ENCODE measurements at regions not wholly inside any gene's neighbourhood (a gene's known extent, or its start where the extent isn't known, plus 50 kb on each side); places are given as distances from the start of the nearest gene placed in this dataset.

GRCh38 chr12:68480526-68480925 lies 130.2 kb upstream of the RAP1B start:
- H3K79me2 ChIP-seq (ENCODE audit: insufficient read depth), result no peaks in the 10 kb centered on the region
- ChIA-PET CTCF (interaction anchor here (1.0 kb wide), 1 partner anchor 9 kb away, joined by 3 read pairs; no protein-coding TSS in a partner anchor), POLR2A (no interaction called here)
- H3K4me3 ChIP-seq (ENCODE audit: low read depth in 2 of 2, low read length in 1 of 2), result no peak overlapping the region
- no peak for TF ChIP-seq GABPA (IDR thresholded peaks at IDR 0.05; ENCODE audit: low read depth)
- no peak for TF ChIP-seq SMC3 (IDR thresholded peaks at IDR 0.05; ENCODE audit: low read depth, low read length)
- TF ChIP-seq FOXJ3 (CRISPR knock-in tag; IDR thresholded peaks at IDR 0.05), result no peak
- TF ChIP-seq YY1 (IDR thresholded peaks at IDR 0.05; ENCODE audit: low read depth), result no peak
- no peak for TF ChIP-seq EP300 (IDR thresholded peaks at IDR 0.05; ENCODE audit: borderline replicate concordance in 1 of 2, low read depth in 1 of 2, low read length in 1 of 2)
- no peak for TF ChIP-seq RFX5 (IDR thresholded peaks at IDR 0.05; ENCODE audit: low read length)
- no peak for TF ChIP-seq ZBTB33 (IDR thresholded peaks at IDR 0.05; ENCODE audit: borderline replicate concordance, low read depth)
- TF ChIP-seq POLR2AphosphoS5 (IDR thresholded peaks at IDR 0.05; ENCODE audit: low read depth, low read length), result no peak
- H3K27me3 ChIP-seq (ENCODE audit: insufficient read depth), result no peaks in the 10 kb centered on the region
- no peak overlapping the region for H3K9ac ChIP-seq
- H3K27ac ChIP-seq (ENCODE audit: low read depth in 2 of 2, low read length in 1 of 2), result peak overlapping the region; percentile 69 to 91; a peak in 2 of 4 replicates
- no peak overlapping the region for H2AFZ ChIP-seq (ENCODE audit: low read depth)
- no peak for DNase-seq
- no peaks in the 10 kb centered on the region for H3K9me2 ChIP-seq
- no peak overlapping the region for H3K4me2 ChIP-seq
- H3K36me3 ChIP-seq (replicated peaks in 1 of 2; ENCODE audit: control insufficient read depth in 1 of 2, insufficient read depth in 2 of 2, low read length in 1 of 2), result no peaks in the 10 kb centered on the region
- H4K20me1 ChIP-seq (ENCODE audit: insufficient read depth), result no peaks in the 10 kb centered on the region
- H3F3A ChIP-seq (replicated peaks; ENCODE audit: insufficient read depth), result peaks cover 23% of the 10 kb centered on the region
- H3K4me1 ChIP-seq (ENCODE audit: control insufficient read depth in 1 of 2, insufficient read depth in 2 of 2, low read depth in 1 of 2, low read length in 1 of 2), result peaks cover 5 to 37% of the 10 kb centered on the region in 2 experiments
- no peaks in the 10 kb centered on the region for H3K9me3 ChIP-seq

- WGBS (ENCODE audit: low lambda C conversion rate), result 69% methylated on average over 7 of the region's 7 CpGs
- no peak overlapping the region for H3K9ac ChIP-seq
Observed at GRCh38 chr12:68481181-68481941, 129.3 kb upstream of the RAP1B start.

More at GRCh38 chr12:68481181-68481941, 129.3 kb upstream of the RAP1B start:
- H3K36me3 ChIP-seq (replicated peaks in 1 of 2; ENCODE audit: control insufficient read depth in 1 of 2, insufficient read depth in 2 of 2, low read length in 1 of 2), result no peaks in the 10 kb centered on the region
- CTCF ChIA-PET, result interaction anchor here (1.0 kb wide), 1 partner anchor 9 kb away, joined by 3 read pairs; no protein-coding TSS in a partner anchor
- H3K27ac ChIP-seq (ENCODE audit: low read depth in 2 of 2, low read length in 1 of 2), result no peak overlapping the region; a peak in 1 of 4 replicates
- POLR2A ChIA-PET, result no interaction called here
- H4K20me1 ChIP-seq (ENCODE audit: insufficient read depth), result no peaks in the 10 kb centered on the region
- H2AFZ ChIP-seq (ENCODE audit: low read depth), result no peak overlapping the region; the same call in 1 of the 2 replicates
- H3K79me2 ChIP-seq (ENCODE audit: insufficient read depth), result no peaks in the 10 kb centered on the region
- H3K9me2 ChIP-seq, result no peaks in the 10 kb centered on the region
- no peak overlapping the region for H3K4me2 ChIP-seq
- H3K9me3 ChIP-seq, result no peaks in the 10 kb centered on the region
- TF ChIP-seq MAX (IDR thresholded peaks at IDR 0.05; ENCODE audit: low read depth) (no peak), RXRA (IDR thresholded peaks at IDR 0.05; ENCODE audit: borderline replicate concordance, low read depth) (no peak), TAF1 (IDR thresholded peaks at IDR 0.05; ENCODE audit: borderline replicate concordance, low read depth, low read length) (no peak), GATA2 (CRISPR knock-in tag; IDR thresholded peaks at IDR 0.05) (no peak), RFX5 (IDR thresholded peaks at IDR 0.05; ENCODE audit: low read length) (no peak), TCF12 (IDR thresholded peaks at IDR 0.05) (no peak), MEF2A (IDR thresholded peaks at IDR 0.05; ENCODE audit: borderline replicate concordance, low read depth) (no peak), SMC3 (IDR thresholded peaks at IDR 0.05; ENCODE audit: low read depth, low read length) (no peak), CTCF (IDR thresholded peaks at IDR 0.05) (no peak), ELF1 (IDR thresholded peaks at IDR 0.05) (no peak), POLR2AphosphoS5 (IDR thresholded peaks at IDR 0.05; ENCODE audit: low read depth, low read length) (no peak), USF1 (IDR thresholded peaks at IDR 0.05; ENCODE audit: borderline replicate concordance, low read depth) (no peak), RAD21 (IDR thresholded peaks at IDR 0.05; ENCODE audit: low read length) (no peak), IRF3 (IDR thresholded peaks at IDR 0.05; ENCODE audit: low read depth, low read length) (no peak), USF2 (IDR thresholded peaks at IDR 0.05; ENCODE audit: borderline replicate concordance, low read depth, low read length) (no peak), NRF1 (IDR thresholded peaks at IDR 0.05; ENCODE audit: low read depth, low read length) (no peak)
- H3K4me3 ChIP-seq (ENCODE audit: low read depth in 2 of 2, low read length in 1 of 2), result no peak overlapping the region
- no peaks in the 10 kb centered on the region for H3K27me3 ChIP-seq (ENCODE audit: insufficient read depth)
- peaks cover 23% of the 10 kb centered on the region for H3F3A ChIP-seq (replicated peaks; ENCODE audit: insufficient read depth)
- H3K4me1 ChIP-seq (ENCODE audit: control insufficient read depth in 1 of 2, insufficient read depth in 2 of 2, low read depth in 1 of 2, low read length in 1 of 2), result peaks cover 5 to 37% of the 10 kb centered on the region in 2 experiments
- no peak for DNase-seq
